ENCODE measurements at regions not wholly inside any gene's neighbourhood (a gene's known extent, or its start where the extent isn't known, plus 50 kb on each side); places are given as distances from the start of the nearest gene placed in this dataset.

DNA sequence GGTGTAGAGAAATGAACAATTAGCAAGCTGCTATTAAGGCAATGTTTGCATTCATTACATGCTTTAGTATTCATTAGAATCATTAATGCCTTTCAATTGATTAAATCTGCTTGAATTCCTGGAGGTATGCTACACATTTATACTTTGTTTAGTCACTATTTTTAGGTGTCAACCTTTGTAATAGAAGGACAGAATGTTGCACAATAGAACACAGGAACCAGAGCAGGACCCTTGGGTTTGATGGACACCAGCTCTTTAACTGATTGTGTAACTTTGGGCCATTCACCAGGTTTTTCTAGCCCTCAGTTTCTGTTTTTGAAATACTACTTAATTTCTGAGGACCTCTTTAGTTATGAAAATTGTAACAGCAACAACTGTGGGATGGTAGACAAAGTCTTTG lies 317.6 kb upstream of the UMPS start:
- no peaks in the 10 kb centered on the region for H3K79me2 ChIP-seq (ENCODE audit: control insufficient read depth in 1 of 2, insufficient read depth in 2 of 2, low read length in 2 of 2)
- H2BK15ac ChIP-seq (ENCODE audit: low read length) = no peak overlapping the region
- H3K9ac ChIP-seq (replicated peaks in 1 of 4; ENCODE audit: extremely low read depth in 1 of 4, low read depth in 3 of 4, low read length in 3 of 4) = no peak overlapping the region
- no peaks in the 10 kb centered on the region for H3K27me3 ChIP-seq (replicated peaks in 1 of 4; ENCODE audit: control insufficient read depth in 3 of 4, extremely low read depth in 1 of 4, insufficient read depth in 3 of 4, low read length in 3 of 4)
- ChIA-PET POLR2A (ENCODE audit: partially characterized antibody) (interaction anchor here (1.2 kb wide), 1 partner anchor 54 kb away, joined by 3 read pairs; no protein-coding TSS in a partner anchor), CTCF (ENCODE audit: partially characterized antibody) (interaction anchor here (0.7 to 1.7 kb wide), 4 partner anchors 11 to 125 kb away, joined by 3 to 8 read pairs (median 3); no protein-coding TSS in a partner anchor)
- no peak overlapping the region for H3K4ac ChIP-seq (replicated peaks; ENCODE audit: insufficient read length, low read depth, low read length)
- H3K56ac ChIP-seq (replicated peaks; ENCODE audit: insufficient read length, low read depth, low read length) = no peak overlapping the region
- H4K5ac ChIP-seq (ENCODE audit: insufficient read length, low read depth, low read length) = no peak overlapping the region
- H3K9me3 ChIP-seq (ENCODE audit: insufficient read depth in 2 of 2, low read depth in 1 of 2, low read length in 1 of 2) = no peaks in the 10 kb centered on the region
- H2BK12ac ChIP-seq (ENCODE audit: low read depth, low read length) = no peak overlapping the region
- no peak for FAIRE-seq
- no peaks in the 10 kb centered on the region for H3K36me3 ChIP-seq (ENCODE audit: control insufficient read depth in 2 of 4, insufficient read depth in 4 of 4, low read length in 3 of 4)
- H3K4me2 ChIP-seq (ENCODE audit: insufficient read depth in 1 of 2, low read depth in 2 of 2, low read length in 2 of 2) = no peak overlapping the region
- no peak overlapping the region for H3K23ac ChIP-seq (ENCODE audit: insufficient read length)
- H2AFZ ChIP-seq (ENCODE audit: low read length) = no peak overlapping the region
- no peak overlapping the region for H2AK5ac ChIP-seq (ENCODE audit: low read depth, low read length)
- no peak overlapping the region for H4K91ac ChIP-seq (replicated peaks; ENCODE audit: insufficient read length, low read length)
- H3K23me2 ChIP-seq (ENCODE audit: low read depth, low read length) = no peaks in the 10 kb centered on the region
- H4K8ac ChIP-seq (ENCODE audit: extremely low read depth, insufficient read depth, low read length) = no peak overlapping the region
- H3K4me1 ChIP-seq (replicated peaks in 1 of 4; ENCODE audit: control insufficient read depth in 3 of 4, insufficient read depth in 4 of 4, low read length in 3 of 4) = no peaks in the 10 kb centered on the region
- no peak for DNase-seq (ENCODE audit: low read depth in 1 of 2, low spot score in 2 of 2)
- peaks cover 0 to 1% of the 10 kb centered on the region in 2 experiments for H4K20me1 ChIP-seq (replicated peaks in 1 of 2; ENCODE audit: control insufficient read depth in 1 of 2, insufficient read depth in 2 of 2, low read length in 2 of 2)
- no peak overlapping the region for H3K27ac ChIP-seq (ENCODE audit: low read depth, low read length)
- H3K14ac ChIP-seq (ENCODE audit: insufficient read length) = no peak overlapping the region
- no peak overlapping the region for H3K4me3 ChIP-seq (ENCODE audit: extremely low read depth in 1 of 4, insufficient read depth in 2 of 4, low read depth in 3 of 4, low read length in 4 of 4)
- no peak overlapping the region for H2BK5ac ChIP-seq (ENCODE audit: low read depth, low read length)
- H2BK120ac ChIP-seq (replicated peaks; ENCODE audit: low read depth, low read length) = no peak overlapping the region
- H3K79me1 ChIP-seq (ENCODE audit: low read depth, low read length) = no peaks in the 10 kb centered on the region
- H2BK20ac ChIP-seq (ENCODE audit: low read length) = no peak overlapping the region
- H3K18ac ChIP-seq (ENCODE audit: extremely low read depth, low read length) = no peak overlapping the region
- TF ChIP-seq HDAC2 (IDR thresholded peaks at IDR 0.05; ENCODE audit: borderline replicate concordance in 1 of 2, low read depth in 2 of 2, low read length in 2 of 2) (no peak), BCL11A (IDR thresholded peaks at IDR 0.05; ENCODE audit: low read depth in 2 of 2, low read length in 2 of 2) (no peak), POU5F1 (IDR thresholded peaks at IDR 0.05; ENCODE audit: low read depth, low read length) (no peak), RNF2 (IDR thresholded peaks at IDR 0.05; ENCODE audit: borderline replicate concordance, low read depth, low read length, missing control alignments, poor library complexity, severe bottlenecking) (no peak), PHF8 (conservative IDR thresholded peaks at IDR 0.05; ENCODE audit: low read depth, low read length) (no peak), TEAD4 (IDR thresholded peaks at IDR 0.05; ENCODE audit: low read depth, low read length) (no peak), NRF1 (IDR thresholded peaks at IDR 0.05; ENCODE audit: low read depth, low read length) (no peak), EGR1 (IDR thresholded peaks at IDR 0.05; ENCODE audit: borderline replicate concordance, low read depth, low read length) (no peak), TCF12 (IDR thresholded peaks at IDR 0.05; ENCODE audit: low read depth, low read length) (no peak), SP4 (IDR thresholded peaks at IDR 0.05; ENCODE audit: low read length) (no peak), SRF (IDR thresholded peaks at IDR 0.05; ENCODE audit: low read depth, low read length) (no peak)
- TF ChIP-seq, protein P1, sequence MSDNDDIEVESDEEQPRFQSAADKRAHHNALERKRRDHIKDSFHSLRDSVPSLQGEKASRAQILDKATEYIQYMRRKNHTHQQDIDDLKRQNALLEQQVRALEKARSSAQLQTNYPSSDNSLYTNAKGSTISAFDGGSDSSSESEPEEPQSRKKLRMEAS (IDR thresholded peaks at IDR 0.05) = no peak
- TF ChIP-seq, protein P2, sequence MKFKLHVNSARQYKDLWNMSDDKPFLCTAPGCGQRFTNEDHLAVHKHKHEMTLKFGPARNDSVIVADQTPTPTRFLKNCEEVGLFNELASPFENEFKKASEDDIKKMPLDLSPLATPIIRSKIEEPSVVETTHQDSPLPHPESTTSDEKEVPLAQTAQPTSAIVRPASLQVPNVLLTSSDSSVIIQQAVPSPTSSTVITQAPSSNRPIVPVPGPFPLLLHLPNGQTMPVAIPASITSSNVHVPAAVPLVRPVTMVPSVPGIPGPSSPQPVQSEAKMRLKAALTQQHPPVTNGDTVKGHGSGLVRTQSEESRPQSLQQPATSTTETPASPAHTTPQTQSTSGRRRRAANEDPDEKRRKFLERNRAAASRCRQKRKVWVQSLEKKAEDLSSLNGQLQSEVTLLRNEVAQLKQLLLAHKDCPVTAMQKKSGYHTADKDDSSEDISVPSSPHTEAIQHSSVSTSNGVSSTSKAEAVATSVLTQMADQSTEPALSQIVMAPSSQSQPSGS (IDR thresholded peaks at IDR 0.05; ENCODE audit: low read length) = no peak
